Stomach (tissue), 8 donors: ENCODE measurements at regions not wholly inside any gene's neighbourhood (a gene's known extent, or its start where the extent isn't known, plus 50 kb on each side); places are given as distances from the start of the nearest gene placed in this dataset.

Experiments used
- DNase-seq, 2 donors: peaks; one replicate each; pipeline versions ENCODE4 v3.0.0 to v3.0.0-alpha.2; 2013 to 2019
- H3K27ac ChIP-seq, 5 donors: fragments of 200-600 bp in 4 of 5; sonication (generic) in 4 of 5; one replicate each; pipeline ENCODE4 v1.5.1; 2013 to 2019; ENCODE audit warnings: mild to moderate bottlenecking in 1 of 5, moderate library complexity in 1 of 5
- H3K27me3 ChIP-seq, 3 donors: fragments of 200-600 bp; sonication (generic); one replicate each; pipeline ENCODE4 v1.5.1; 2017 to 2019; ENCODE audit warnings: mixed run types in 1 of 3
- H3K36me3 ChIP-seq, 4 donors: fragments of 200-600 bp; sonication (generic); 1 replicate in 3 of 4; 2 replicates in 1 of 4; pipeline ENCODE4 v1.5.1; 2016 to 2019
- H3K4me1 ChIP-seq, 4 donors: fragments of 200-600 bp; sonication (generic); one replicate each; pipeline ENCODE4 v1.5.1; 2016 to 2019
- H3K4me3 ChIP-seq, 4 donors: fragments of 200-600 bp; sonication (generic) in 3 of 4; one replicate each; pipeline ENCODE4 v1.5.1; 2016 to 2019; ENCODE audit warnings: mild to moderate bottlenecking in 1 of 4
- H3K9me3 ChIP-seq, 4 donors: fragments of 200-600 bp; sonication (generic); one replicate each; pipeline ENCODE4 v1.5.1; 2016 to 2019
- CTCF ChIP-seq, 7 experiments: fragments of 450-650 bp in 4 of 7; fragments of 200-600 bp in 3 of 7; sonication (generic) in 3 of 7; IDR thresholded peaks; one replicate each; pipeline ENCODE4 v1.5.1; 2016 to 2019; ENCODE audit warnings: antibody characterized with exemption in 7 of 7, control low read depth in 2 of 7, mild to moderate bottlenecking in 1 of 7
- EP300 ChIP-seq: sonication (generic); formaldehyde crosslinking; IDR thresholded peaks from one replicate; pipeline ENCODE4 v1.6.1; 2017; ENCODE audit warnings: antibody characterized with exemption
- POLR2A ChIP-seq, 4 donors: fragments of 450-650 bp; IDR thresholded peaks; one replicate each; pipeline ENCODE4 v1.6.1; 2016; ENCODE audit warnings: antibody characterized with exemption in 4 of 4, control low read depth in 2 of 4, mild to moderate bottlenecking in 1 of 4, moderate library complexity in 1 of 4
- POLR2AphosphoS5 ChIP-seq, 3 donors: sonication (generic); formaldehyde crosslinking; IDR thresholded peaks; one replicate each; pipeline ENCODE4 v1.6.1; 2016; ENCODE audit warnings: antibody characterized with exemption in 3 of 3
- WGBS, 5 donors: extraction: QIAGEN DNeasy Blood & Tissue Kit in 3 of 5; methylation state at CpG; one replicate each; pipeline versions ENCODE4 v1.1.5 to v1.1.7; 2013 to 2018; 5-methylcytosine and 5-hydroxymethylcytosine counted together
- intact Hi-C: fragments of 100-400 bp; cut with DNase I; formaldehyde crosslinking; loops from one replicate; pipeline ENCODE4 v1.15.1; 2023; ENCODE audit warnings: low total_unique reads
- donor health status: healthy with polysubstance abuse.
- donor health status: Bipolar disorder and iron deficiency.
- donor health status: healthy.

GRCh38 chr4:63171341-63171740 lies 1237.9 kb downstream of the TECRL start:
- WGBS, 5 donors: 62 to 68% (median 65%) methylated on average over 2 of the region's 2 CpGs
- no peaks in the 10 kb centered on the region for H3K27me3 ChIP-seq
- H3K9me3 ChIP-seq: peaks cover 0 to 24% (median 4%) of the 10 kb centered on the region in 4 donors
- TF ChIP-seq CTCF (IDR thresholded peaks at IDR 0.05) (no peak), POLR2A (IDR thresholded peaks at IDR 0.05) (no peak), POLR2AphosphoS5 (IDR thresholded peaks at IDR 0.05) (no peak), EP300 (no peak)
- H3K4me3 ChIP-seq: no peak overlapping the region
- H3K4me1 ChIP-seq: no peaks in the 10 kb centered on the region
- no peak overlapping the region for H3K27ac ChIP-seq
- intact Hi-C loops: no loop called here
- H3K36me3 ChIP-seq: no peaks in the 10 kb centered on the region
- DNase-seq: no peak

DNA sequence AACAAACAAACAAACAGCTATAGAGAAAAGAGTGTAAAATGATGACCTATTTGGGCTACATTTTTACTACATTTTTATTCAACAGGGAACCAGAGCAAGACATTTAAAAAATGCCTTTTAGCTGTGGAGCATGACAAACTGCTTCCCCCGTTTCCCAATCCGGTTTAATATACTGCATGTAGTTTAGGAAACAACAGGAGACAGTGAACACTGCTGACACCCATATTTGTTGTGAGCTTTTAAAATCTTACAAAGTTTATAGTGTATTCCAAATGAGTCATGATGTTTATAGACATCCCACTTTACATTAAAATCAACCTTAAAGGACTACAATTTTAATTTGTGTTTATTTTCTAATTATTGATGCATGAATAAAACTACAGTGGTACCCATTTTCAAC lies 1238.3 kb downstream of the TECRL start:
- H3K4me1 ChIP-seq: no peaks in the 10 kb centered on the region
- no peak for DNase-seq
- no peak overlapping the region for H3K4me3 ChIP-seq
- TF ChIP-seq CTCF (IDR thresholded peaks at IDR 0.05) (no peak), EP300 (no peak), POLR2AphosphoS5 (IDR thresholded peaks at IDR 0.05) (no peak), POLR2A (IDR thresholded peaks at IDR 0.05) (no peak)
- peaks cover 0 to 27% (median 4%) of the 10 kb centered on the region in 4 donors for H3K9me3 ChIP-seq
- H3K27me3 ChIP-seq: no peaks in the 10 kb centered on the region
- no peak overlapping the region for H3K27ac ChIP-seq
- 77 to 88% (median 84%) methylated on average over 2 of the region's 2 CpGs for WGBS, 5 donors
- H3K36me3 ChIP-seq: no peaks in the 10 kb centered on the region
- intact Hi-C loops: no loop called here

- Histone ChIP-seq H3K9me3 (peaks cover 0 to 30% (median 4%) of the 10 kb centered on the region in 4 donors), H3K4me1 (no peaks in the 10 kb centered on the region), H3K27ac (no peak overlapping the region), H3K4me3 (no peak overlapping the region), H3K36me3 (no peaks in the 10 kb centered on the region), H3K27me3 (no peaks in the 10 kb centered on the region)
- no peak for DNase-seq
- TF ChIP-seq POLR2A (IDR thresholded peaks at IDR 0.05) (no peak), CTCF (IDR thresholded peaks at IDR 0.05) (no peak), POLR2AphosphoS5 (IDR thresholded peaks at IDR 0.05) (no peak)
- 73 to 86% (median 78%) methylated on average over 2 of the region's 2 CpGs for WGBS, 5 donors
- intact Hi-C loops: no loop called here
These were observed 1239.4 kb downstream of the TECRL start for GRCh38 chr4:63169836-63170235.

- Histone ChIP-seq H3K27ac (no peak overlapping the region), H3K27me3 (no peaks in the 10 kb centered on the region), H3K9me3 (peaks cover 0 to 44% (median 15%) of the 10 kb centered on the region in 4 donors), H3K4me3 (no peak overlapping the region), H3K36me3 (no peaks in the 10 kb centered on the region), H3K4me1 (no peaks in the 10 kb centered on the region)
- no peak for DNase-seq
- no peak for TF ChIP-seq CTCF (IDR thresholded peaks at IDR 0.05)
- no peak for TF ChIP-seq POLR2AphosphoS5 (IDR thresholded peaks at IDR 0.05)
- no peak for TF ChIP-seq POLR2A (IDR thresholded peaks at IDR 0.05)
- TF ChIP-seq EP300: no peak
- WGBS, 5 donors: 80 to 86% (median 83%) methylated on average over 1 of the region's 1 CpG
- intact Hi-C loops: no loop called here
These were observed 1253.7 kb downstream of the TECRL start for GRCh38 chr4:63155561-63155960.
